ENCODE measurements at regions not wholly inside any gene's neighbourhood (a gene's known extent, or its start where the extent isn't known, plus 50 kb on each side); places are given as distances from the start of the nearest gene placed in this dataset.

DNA sequence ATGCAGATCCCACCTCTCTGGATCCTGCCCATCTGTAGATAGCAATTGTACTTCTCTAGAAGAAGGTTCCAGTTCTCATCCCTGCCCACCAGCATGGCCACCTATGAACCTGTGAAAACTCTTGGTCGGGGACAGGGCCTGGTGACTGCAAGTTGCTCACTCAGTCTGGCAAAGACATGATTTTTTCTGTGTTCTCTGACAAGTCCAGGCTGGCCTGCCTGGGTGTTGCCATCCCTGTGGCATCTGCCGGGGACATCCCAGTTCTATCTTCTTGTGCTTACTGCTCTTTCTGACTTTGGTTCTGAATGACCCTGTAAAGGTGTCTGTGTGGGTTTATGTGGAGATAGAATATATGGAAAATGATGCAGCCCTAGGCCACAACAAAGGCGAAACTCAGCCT lies 545.8 kb downstream of the INSC start:
- no peaks in the 10 kb centered on the region; a peak in 1 of 7 replicates for H3K36me3 Mint-ChIP-seq (ENCODE audit: insufficient read depth in 1 of 3, low read depth in 3 of 3)
- Histone ChIP-seq H3K27ac (ENCODE audit: insufficient read length, low read depth, low read length) (no peak overlapping the region), H3T11ph (ENCODE audit: low read length) (no peak overlapping the region), H3K4ac (ENCODE audit: low read depth, low read length) (no peak overlapping the region), H3K27me3 (ENCODE audit: insufficient read depth, low read length) (no peaks in the 10 kb centered on the region), H4K5ac (ENCODE audit: insufficient read length, low read depth, low read length) (no peak overlapping the region), H4K20me1 (ENCODE audit: control insufficient read depth, insufficient read depth, insufficient read length) (no peaks in the 10 kb centered on the region), H3K18ac (ENCODE audit: insufficient read length, low read depth, low read length) (no peak overlapping the region), H2AK5ac (ENCODE audit: insufficient read length, low read length) (no peak overlapping the region), H3K9ac (ENCODE audit: extremely low read depth, insufficient read length, low read length) (no peak overlapping the region), H3K79me2 (ENCODE audit: insufficient read depth, low read length) (no peaks in the 10 kb centered on the region), H3K9me3 (ENCODE audit: control insufficient read depth, low read depth, low read length) (no peaks in the 10 kb centered on the region), H3K79me1 (ENCODE audit: insufficient read depth, low read depth, low read length, poor library complexity, severe bottlenecking) (no peaks in the 10 kb centered on the region), H2BK5ac (ENCODE audit: insufficient read length, low read length) (no peak overlapping the region), H3K23me2 (ENCODE audit: insufficient read length, low read depth, low read length, poor library complexity, severe bottlenecking) (no peaks in the 10 kb centered on the region), H2AFZ (ENCODE audit: low read length) (no peak overlapping the region), H3K4me1 (ENCODE audit: insufficient read depth, low read length) (no peaks in the 10 kb centered on the region; the same call in 1 of the 2 replicates), H2BK12ac (ENCODE audit: insufficient read length, low read depth, low read length) (no peak overlapping the region), H4K8ac (replicated peaks; ENCODE audit: insufficient read length, low read depth, low read length) (no peak overlapping the region), H4K91ac (ENCODE audit: insufficient read length, low read depth, low read length) (no peak overlapping the region), H2BK120ac (ENCODE audit: low read depth, low read length, poor library complexity, severe bottlenecking) (no peak overlapping the region), H3K56ac (ENCODE audit: insufficient read length, low read depth, low read length) (no peak overlapping the region), H3K4me2 (ENCODE audit: insufficient read depth, insufficient read length, low read length) (no peak overlapping the region), H3K14ac (ENCODE audit: insufficient read depth, low read length) (no peak overlapping the region), H3K23ac (ENCODE audit: insufficient read length, low read depth, low read length) (no peak overlapping the region), H2BK15ac (ENCODE audit: low read depth, low read length) (no peak overlapping the region), H2BK20ac (ENCODE audit: low read depth, low read length, poor library complexity, severe bottlenecking) (no peak overlapping the region)
- H3K4me1 Mint-ChIP-seq, result peaks cover 13 to 15% of the 10 kb centered on the region in 2 experiments
- H3K27ac Mint-ChIP-seq, result no peak overlapping the region
- no peak overlapping the region for H3K4me3 Mint-ChIP-seq
- TF ChIP-seq, protein P1, sequence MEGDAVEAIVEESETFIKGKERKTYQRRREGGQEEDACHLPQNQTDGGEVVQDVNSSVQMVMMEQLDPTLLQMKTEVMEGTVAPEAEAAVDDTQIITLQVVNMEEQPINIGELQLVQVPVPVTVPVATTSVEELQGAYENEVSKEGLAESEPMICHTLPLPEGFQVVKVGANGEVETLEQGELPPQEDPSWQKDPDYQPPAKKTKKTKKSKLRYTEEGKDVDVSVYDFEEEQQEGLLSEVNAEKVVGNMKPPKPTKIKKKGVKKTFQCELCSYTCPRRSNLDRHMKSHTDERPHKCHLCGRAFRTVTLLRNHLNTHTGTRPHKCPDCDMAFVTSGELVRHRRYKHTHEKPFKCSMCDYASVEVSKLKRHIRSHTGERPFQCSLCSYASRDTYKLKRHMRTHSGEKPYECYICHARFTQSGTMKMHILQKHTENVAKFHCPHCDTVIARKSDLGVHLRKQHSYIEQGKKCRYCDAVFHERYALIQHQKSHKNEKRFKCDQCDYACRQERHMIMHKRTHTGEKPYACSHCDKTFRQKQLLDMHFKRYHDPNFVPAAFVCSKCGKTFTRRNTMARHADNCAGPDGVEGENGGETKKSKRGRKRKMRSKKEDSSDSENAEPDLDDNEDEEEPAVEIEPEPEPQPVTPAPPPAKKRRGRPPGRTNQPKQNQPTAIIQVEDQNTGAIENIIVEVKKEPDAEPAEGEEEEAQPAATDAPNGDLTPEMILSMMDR (conservative IDR thresholded peaks at IDR 0.05), result no peak
- H3K27me3 Mint-ChIP-seq (ENCODE audit: low read depth), result peaks cover 4% of the 10 kb centered on the region
- WGBS (ENCODE audit: extremely low coverage, insufficient read length, low lambda C conversion rate), result no CpG with 5 or more reads among the region's 3 CpGs
- DNase-seq, result no peak
- H3K9me3 Mint-ChIP-seq, result no peaks in the 10 kb centered on the region; a peak in 1 of 5 replicates

All from H9 (cell line).